Heart left ventricle (tissue), 16 donors: ENCODE measurements at regions not wholly inside any gene's neighbourhood (a gene's known extent, or its start where the extent isn't known, plus 50 kb on each side); places are given as distances from the start of the nearest gene placed in this dataset.

Experiments
- ATAC-seq, 4 donors: fragments of 200-7000 bp; cut with Tn5 transposase; one replicate each; pipeline ENCODE4 v1.9.1; 2020 to 2022; ENCODE audit warnings: moderate library complexity in 4 of 4, mild to moderate bottlenecking in 3 of 4, moderate number of reproducible peaks in 1 of 4
- DNase-seq, 5 donors: peaks; one replicate each; pipeline ENCODE4 v3.0.0-alpha.2; 2020
- H3K27ac ChIP-seq, 12 donors: fragments of 200-600 bp; sonication (generic) in 4 of 12; one replicate each; pipeline versions ENCODE4 v1.5.0 to v1.8.0; 2016 to 2022; ENCODE audit warnings: mild to moderate bottlenecking in 2 of 12
- H3K27me3 ChIP-seq, 9 donors: fragments of 200-600 bp; sonication (generic) in 2 of 9; one replicate each; pipeline versions ENCODE4 v1.5.1 to v1.8.0; 2016 to 2022; ENCODE audit warnings: mild to moderate bottlenecking in 3 of 9
- H3K36me3 ChIP-seq, 9 donors: fragments of 200-600 bp; sonication (generic) in 2 of 9; one replicate each; pipeline versions ENCODE4 v1.5.0 to v1.8.0; 2018 to 2022; ENCODE audit warnings: mild to moderate bottlenecking in 2 of 9
- H3K4me1 ChIP-seq, 12 donors: fragments of 200-600 bp; sonication (generic) in 4 of 12; one replicate each; pipeline versions ENCODE4 v1.5.0 to v1.8.0; 2016 to 2022; ENCODE audit warnings: mild to moderate bottlenecking in 3 of 12
- H3K4me3 ChIP-seq, 12 donors: fragments of 200-600 bp; sonication (generic) in 4 of 12; one replicate each; pipeline versions ENCODE4 v1.5.0 to v1.8.0; 2017 to 2022; ENCODE audit warnings: mild to moderate bottlenecking in 9 of 12, moderate library complexity in 4 of 12
- H3K9me3 ChIP-seq, 12 donors: fragments of 200-600 bp; sonication (generic) in 4 of 12; one replicate each; pipeline versions ENCODE4 v1.5.0 to v1.8.0; 2016 to 2022; ENCODE audit warnings: mild to moderate bottlenecking in 1 of 12
- CTCF ChIP-seq, 12 donors: fragments of 200-600 bp; sonication (generic) in 4 of 12; IDR thresholded peaks; one replicate each; pipeline versions ENCODE4 v1.5.0 to v1.8.0; 2018 to 2022; ENCODE audit warnings: antibody characterized with exemption in 12 of 12, mild to moderate bottlenecking in 5 of 12
- POLR2A ChIP-seq, 2 donors: fragments of 450-650 bp; IDR thresholded peaks; one replicate each; pipeline ENCODE4 v1.6.1; 2017; ENCODE audit warnings: antibody characterized with exemption in 2 of 2, mild to moderate bottlenecking in 2 of 2, moderate library complexity in 2 of 2
- WGBS, 4 donors: extraction: QIAGEN DNeasy Blood & Tissue Kit in 2 of 4; methylation state at CpG; one replicate each; pipeline versions ENCODE4 v1.1.5 to v1.1.7; 2013 to 2018; 5-methylcytosine and 5-hydroxymethylcytosine counted together
- intact Hi-C, 10 donors: fragments of 100-400 bp; cut with DNase I; formaldehyde crosslinking; loops; one replicate each; pipeline versions ENCODE4 v1.11.1 to v1.14.2; 2022
- donor health status: ischemic (EF 13 %, LVEDD 7.1; RV severe dilation, severe dysfunction).
- donor health status: healthy with polysubstance abuse.
- donor health status: DM: no; HTN: yes; CAD: no.
- donor health status: DM: no; HTN: no; CAD: no.
- donor health status: ischemic (EF 25% LVEDD 6.9; RV normal size, moderate dysfunction).
- donor health status: ischemic (EF 25% LVEDD 5.7; RV mildly dilated, moderate dysfunction).
- donor health status: healthy.
- donor health status: DM: yes; HTN: yes; CAD: no.
- donor health status: ischemic (EF 35%, LVEDD 5.7; RV mildly dilated, moderate dysfunction).
- donor health status: nonischemic (EF 11% LVEDD 7.7; RV severe dilation, severe dysfunction).
- donor health status: DM: yes; HTN: yes; CAD: no.
- donor health status: PGD.
- donor health status: ischemic (EF 29% LVEDD 5.4; RV normal size, mild dysfunction).
- donor health status: nonischemic (EF 23%, LVEDD 6.1; RV moderate dilation, normal function).

GRCh38 chr20:33910529-33911327 lies 83.0 kb upstream of the RALY start:
- H3K4me3 ChIP-seq = no peak overlapping the region
- ATAC-seq = no peak
- H3K27me3 ChIP-seq = no peaks in the 10 kb centered on the region
- TF ChIP-seq POLR2A (IDR thresholded peaks at IDR 0.05) (no peak), CTCF (IDR thresholded peaks at IDR 0.05) (no peak)
- H3K36me3 ChIP-seq = no peaks in the 10 kb centered on the region
- H3K9me3 ChIP-seq = no peaks in the 10 kb centered on the region
- WGBS, 4 donors = 91 to 96% (median 95%) methylated on average over 6 of the region's 6 CpGs
- intact Hi-C loops = no loop called here
- H3K27ac ChIP-seq = no peak overlapping the region
- H3K4me1 ChIP-seq = peaks cover 0 to 16% (median 5%) of the 10 kb centered on the region in 12 donors
- DNase-seq = no peak

- no peaks in the 10 kb centered on the region for H3K27me3 ChIP-seq
- intact Hi-C loops = no loop called here
- no peaks in the 10 kb centered on the region for H3K9me3 ChIP-seq
- ATAC-seq (no peak), DNase-seq (no peak)
- H3K36me3 ChIP-seq = no peaks in the 10 kb centered on the region
- H3K4me1 ChIP-seq = peaks cover 0 to 12% (median 2%) of the 10 kb centered on the region in 12 donors
- TF ChIP-seq POLR2A (IDR thresholded peaks at IDR 0.05) = no peak
- no peak for TF ChIP-seq CTCF (IDR thresholded peaks at IDR 0.05)
- H3K4me3 ChIP-seq = no peak overlapping the region
- 65 to 75% (median 65%) methylated on average over 4 of the region's 4 CpGs for WGBS, 4 donors
- no peak overlapping the region for H3K27ac ChIP-seq
Observed at GRCh38 chr20:33914919-33915318, 78.8 kb upstream of the RALY start.

- no peaks in the 10 kb centered on the region for H3K9me3 ChIP-seq
- ATAC-seq = peak in 1 of 4 donors; percentile 31
Observed at GRCh38 chr20:33915726-33916331, 77.9 kb upstream of the RALY start.

More at GRCh38 chr20:33915726-33916331, 77.9 kb upstream of the RALY start:
- no peak overlapping the region for H3K4me3 ChIP-seq
- no peaks in the 10 kb centered on the region for H3K27me3 ChIP-seq
- 80 to 85% (median 83%) methylated on average over 6 of the region's 6 CpGs for WGBS, 4 donors
- intact Hi-C loops = no loop called here
- peaks cover 0 to 5% (median 0%) of the 10 kb centered on the region in 12 donors for H3K4me1 ChIP-seq
- no peak overlapping the region for H3K27ac ChIP-seq
- no peaks in the 10 kb centered on the region for H3K36me3 ChIP-seq
- TF ChIP-seq CTCF (IDR thresholded peaks at IDR 0.05) (peak; percentile 18 to 55 (median 46)), POLR2A (IDR thresholded peaks at IDR 0.05) (no peak)
- DNase-seq = peak in 3 of 5 donors; percentile 23 to 71 (median 34)
